Gastroesophageal sphincter (tissue), 3 donors: ENCODE measurements at regions not wholly inside any gene's neighbourhood (a gene's known extent, or its start where the extent isn't known, plus 50 kb on each side); places are given as distances from the start of the nearest gene placed in this dataset.

ENCODE experiments used
- POLR2A ChIP-seq, 2 donors: fragments of 450-650 bp; IDR thresholded peaks; one replicate each; pipeline ENCODE4 v1.6.1; 2017; ENCODE audit warnings: antibody characterized with exemption in 2 of 2, mild to moderate bottlenecking in 2 of 2, moderate library complexity in 1 of 2
- POLR2AphosphoS5 ChIP-seq: sonication (generic); formaldehyde crosslinking; IDR thresholded peaks from one replicate; pipeline ENCODE4 v1.6.1; 2017; ENCODE audit warnings: antibody characterized with exemption
- TF ChIP-seq, protein P1 (sequence below), 4 experiments: fragments of 200-600 bp in 2 of 4; fragments of 450-650 bp in 2 of 4; sonication (generic) in 1 of 4; IDR thresholded peaks; one replicate each; pipeline ENCODE4 v1.5.1; 2017 to 2019; ENCODE audit warnings: antibody characterized with exemption in 4 of 4, mild to moderate bottlenecking in 2 of 4, moderate library complexity in 2 of 4

DNA sequence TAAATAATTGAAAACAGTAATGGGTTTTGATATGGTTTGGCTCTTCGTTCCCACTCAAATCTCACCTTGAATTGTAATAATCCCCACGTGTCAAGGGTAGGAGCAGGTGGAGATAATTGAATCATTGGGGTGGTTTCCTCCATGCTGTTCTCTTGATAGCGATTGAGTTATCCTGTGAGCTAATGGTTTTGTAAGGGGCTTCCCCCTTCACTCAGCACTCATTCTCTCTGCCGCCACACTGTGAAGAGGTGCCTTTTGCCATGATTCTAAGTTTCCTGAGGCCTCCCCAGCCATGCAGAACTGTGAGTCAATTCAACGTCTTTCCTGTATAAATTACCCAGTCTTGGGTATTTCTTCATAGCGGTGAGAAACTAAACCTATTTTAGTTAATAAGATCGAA, 551.7 kb upstream of the POT1 start:
- TF ChIP-seq POLR2A (IDR thresholded peaks at IDR 0.05) (no peak), POLR2AphosphoS5 (no peak)
- TF ChIP-seq, protein P1, sequence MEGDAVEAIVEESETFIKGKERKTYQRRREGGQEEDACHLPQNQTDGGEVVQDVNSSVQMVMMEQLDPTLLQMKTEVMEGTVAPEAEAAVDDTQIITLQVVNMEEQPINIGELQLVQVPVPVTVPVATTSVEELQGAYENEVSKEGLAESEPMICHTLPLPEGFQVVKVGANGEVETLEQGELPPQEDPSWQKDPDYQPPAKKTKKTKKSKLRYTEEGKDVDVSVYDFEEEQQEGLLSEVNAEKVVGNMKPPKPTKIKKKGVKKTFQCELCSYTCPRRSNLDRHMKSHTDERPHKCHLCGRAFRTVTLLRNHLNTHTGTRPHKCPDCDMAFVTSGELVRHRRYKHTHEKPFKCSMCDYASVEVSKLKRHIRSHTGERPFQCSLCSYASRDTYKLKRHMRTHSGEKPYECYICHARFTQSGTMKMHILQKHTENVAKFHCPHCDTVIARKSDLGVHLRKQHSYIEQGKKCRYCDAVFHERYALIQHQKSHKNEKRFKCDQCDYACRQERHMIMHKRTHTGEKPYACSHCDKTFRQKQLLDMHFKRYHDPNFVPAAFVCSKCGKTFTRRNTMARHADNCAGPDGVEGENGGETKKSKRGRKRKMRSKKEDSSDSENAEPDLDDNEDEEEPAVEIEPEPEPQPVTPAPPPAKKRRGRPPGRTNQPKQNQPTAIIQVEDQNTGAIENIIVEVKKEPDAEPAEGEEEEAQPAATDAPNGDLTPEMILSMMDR (IDR thresholded peaks at IDR 0.05) = no peak
